ENCODE measurements at regions not wholly inside any gene's neighbourhood (a gene's known extent, or its start where the extent isn't known, plus 50 kb on each side); places are given as distances from the start of the nearest gene placed in this dataset.

GRCh38 chr6:165173484-165173883 is 135.9 kb downstream of the C6orf118 start:
- H3K36me3 Mint-ChIP-seq (ENCODE audit: low read depth, unreplicated experiment): no peaks in the 10 kb centered on the region
- DNase-seq (ENCODE audit: low spot score): no peak

GRCh38 chr6:165167861-165168260 is 141.5 kb downstream of the C6orf118 start:
- DNase-seq (ENCODE audit: low spot score): no peak
- H3K27ac Mint-ChIP-seq (ENCODE audit: unreplicated experiment): no peak overlapping the region
- H3K36me3 Mint-ChIP-seq (ENCODE audit: low read depth, unreplicated experiment): peaks cover 4% of the 10 kb centered on the region
- H3K4me3 Mint-ChIP-seq (ENCODE audit: unreplicated experiment): no peak overlapping the region
- no peaks in the 10 kb centered on the region for H3K9me3 Mint-ChIP-seq (ENCODE audit: unreplicated experiment)
- no peak for TF ChIP-seq CTCF (IDR thresholded peaks at IDR 0.05; ENCODE audit: unreplicated experiment)
- no peaks in the 10 kb centered on the region for H3K27me3 Mint-ChIP-seq (ENCODE audit: unreplicated experiment)
- no peaks in the 10 kb centered on the region for H3K4me1 Mint-ChIP-seq (ENCODE audit: unreplicated experiment)

More at GRCh38 chr6:165173484-165173883, 135.9 kb downstream of the C6orf118 start:
- no peak for TF ChIP-seq CTCF (IDR thresholded peaks at IDR 0.05; ENCODE audit: unreplicated experiment)
- no peaks in the 10 kb centered on the region for H3K9me3 Mint-ChIP-seq (ENCODE audit: unreplicated experiment)
- H3K4me1 Mint-ChIP-seq (ENCODE audit: unreplicated experiment): no peaks in the 10 kb centered on the region
- H3K4me3 Mint-ChIP-seq (ENCODE audit: unreplicated experiment): no peak overlapping the region
- no peak overlapping the region for H3K27ac Mint-ChIP-seq (ENCODE audit: unreplicated experiment)
- no peaks in the 10 kb centered on the region for H3K27me3 Mint-ChIP-seq (ENCODE audit: unreplicated experiment)

- DNase-seq (ENCODE audit: low spot score): no peak
- Mint-ChIP-seq H3K9me3 (ENCODE audit: unreplicated experiment) (no peaks in the 10 kb centered on the region), H3K27me3 (ENCODE audit: unreplicated experiment) (no peaks in the 10 kb centered on the region), H3K36me3 (ENCODE audit: low read depth, unreplicated experiment) (peaks cover 4% of the 10 kb centered on the region), H3K27ac (ENCODE audit: unreplicated experiment) (no peak overlapping the region), H3K4me1 (ENCODE audit: unreplicated experiment) (no peaks in the 10 kb centered on the region), H3K4me3 (ENCODE audit: unreplicated experiment) (no peak overlapping the region)
- no peak for TF ChIP-seq CTCF (IDR thresholded peaks at IDR 0.05; ENCODE audit: unreplicated experiment)
These were observed 142.1 kb downstream of the C6orf118 start for GRCh38 chr6:165167311-165167710.

GRCh38 chr6:165163519-165163918 is 145.9 kb downstream of the C6orf118 start:
- no peak overlapping the region for H3K4me3 Mint-ChIP-seq (ENCODE audit: unreplicated experiment)
- H3K27me3 Mint-ChIP-seq (ENCODE audit: unreplicated experiment): no peaks in the 10 kb centered on the region
- no peak overlapping the region for H3K27ac Mint-ChIP-seq (ENCODE audit: unreplicated experiment)
- DNase-seq (ENCODE audit: low spot score): no peak
- peaks cover 4% of the 10 kb centered on the region for H3K36me3 Mint-ChIP-seq (ENCODE audit: low read depth, unreplicated experiment)
- H3K4me1 Mint-ChIP-seq (ENCODE audit: unreplicated experiment): no peaks in the 10 kb centered on the region
- TF ChIP-seq CTCF (IDR thresholded peaks at IDR 0.05; ENCODE audit: unreplicated experiment): no peak
- H3K9me3 Mint-ChIP-seq (ENCODE audit: unreplicated experiment): no peaks in the 10 kb centered on the region

DNA sequence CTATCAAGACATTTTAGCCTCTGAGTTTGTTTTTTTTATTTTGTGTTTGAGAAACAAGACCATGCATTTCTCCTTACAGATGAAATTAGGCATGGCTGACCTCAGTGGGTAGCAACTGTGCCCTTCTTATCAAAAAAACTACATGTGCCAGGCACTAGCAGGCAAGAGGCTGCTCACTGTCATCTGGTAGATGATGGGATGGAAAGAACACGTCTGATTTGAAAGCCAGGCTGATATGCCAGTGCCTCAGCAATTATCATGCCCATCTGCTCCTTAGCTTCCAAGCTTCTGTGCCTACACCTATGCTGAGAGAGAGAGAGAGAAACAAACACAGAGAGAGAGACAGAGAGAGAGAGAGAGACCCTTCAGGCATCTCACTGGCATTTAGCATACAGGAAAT is 149.9 kb downstream of the C6orf118 start:
- TF ChIP-seq CTCF (IDR thresholded peaks at IDR 0.05; ENCODE audit: unreplicated experiment): no peak

More for the DNA sequence above, 149.9 kb downstream of the C6orf118 start:
- no peaks in the 10 kb centered on the region for H3K27me3 Mint-ChIP-seq (ENCODE audit: unreplicated experiment)
- H3K4me1 Mint-ChIP-seq (ENCODE audit: unreplicated experiment): no peaks in the 10 kb centered on the region
- H3K4me3 Mint-ChIP-seq (ENCODE audit: unreplicated experiment): no peak overlapping the region
- DNase-seq (ENCODE audit: low spot score): no peak
- no peaks in the 10 kb centered on the region for H3K9me3 Mint-ChIP-seq (ENCODE audit: unreplicated experiment)
- H3K27ac Mint-ChIP-seq (ENCODE audit: unreplicated experiment): no peak overlapping the region
- H3K36me3 Mint-ChIP-seq (ENCODE audit: low read depth, unreplicated experiment): peaks cover 4% of the 10 kb centered on the region
